HG03354 (cell line): ENCODE measurements at regions not wholly inside any gene's neighbourhood (a gene's known extent, or its start where the extent isn't known, plus 50 kb on each side); places are given as distances from the start of the nearest gene placed in this dataset.
"Not testable (repeated sequence)": the region's sequence is repeated elsewhere in the genome, so short reads cannot be mapped to it uniquely, and the experiment has no call there.

Experiments
- ATAC-seq: cut with Tn5 transposase; IDR thresholded peaks from one replicate; pipeline ENCODE4 v1.9.1; 2021; ENCODE audit warnings: mild to moderate bottlenecking; ENCODE audit not compliant: unreplicated experiment, poor library complexity, severe bottlenecking

DNA sequence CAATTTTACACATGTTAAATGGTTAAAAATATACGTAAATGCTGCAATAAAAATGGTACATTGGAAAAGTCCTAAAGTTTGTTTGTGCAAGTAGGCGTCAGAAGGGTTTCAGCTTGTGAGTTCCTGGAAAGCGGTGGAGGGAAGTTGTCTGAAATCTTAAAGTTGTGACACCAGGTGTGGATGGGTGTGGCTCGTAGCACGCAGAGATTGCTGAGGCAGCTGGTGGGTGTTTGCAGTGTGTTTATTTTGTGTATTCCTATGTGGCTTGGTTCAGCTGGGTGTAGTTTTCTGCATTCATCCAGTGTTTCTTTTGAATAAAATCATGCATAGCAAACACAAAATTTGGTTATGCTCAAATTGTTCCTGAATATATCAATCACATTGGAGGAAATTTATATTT lies 136.8 kb upstream of the TBX3 start:
- no peak for ATAC-seq

DNA sequence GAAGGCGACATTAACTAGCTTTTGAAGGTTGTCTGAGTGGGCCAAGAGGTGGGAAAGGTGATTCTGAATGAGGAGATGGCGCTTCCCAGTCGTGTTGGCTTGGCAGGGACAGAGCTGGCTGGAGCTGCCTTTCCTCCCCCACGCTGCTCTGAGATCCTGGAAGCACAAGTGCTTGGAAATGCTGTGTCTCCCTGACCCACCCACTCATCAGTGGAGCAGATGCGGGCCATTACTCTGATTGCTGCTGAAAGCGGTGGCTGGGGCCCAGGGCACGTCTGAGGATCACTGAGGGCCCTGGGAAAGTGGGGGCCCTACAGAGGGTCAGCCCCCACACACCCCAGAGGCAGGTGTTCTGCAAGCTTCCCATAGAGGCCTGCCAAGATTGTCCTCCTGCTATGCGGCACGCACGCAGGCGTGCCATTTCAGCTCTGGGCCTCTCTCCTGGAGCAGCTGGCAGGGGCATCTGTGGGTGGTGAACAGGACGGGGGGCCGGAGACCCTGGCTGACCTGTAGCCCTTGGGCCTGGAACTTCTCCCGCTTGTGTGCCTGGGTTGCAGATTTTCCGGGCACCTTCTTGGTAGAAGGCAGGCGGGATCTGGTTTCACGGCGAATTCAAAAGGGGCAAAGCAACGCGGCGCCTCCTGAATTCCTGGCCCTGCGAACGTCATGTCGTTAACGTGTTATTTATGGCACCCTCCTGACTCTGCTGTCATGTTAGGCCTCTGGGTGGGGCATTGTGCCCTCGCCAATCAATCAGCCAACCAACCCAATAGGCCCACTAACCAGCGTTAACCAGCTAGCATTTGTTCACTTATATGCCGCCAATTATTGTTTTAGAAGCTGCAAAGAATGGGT lies 133.8 kb upstream of the TBX3 start:
- no peak for ATAC-seq

DNA sequence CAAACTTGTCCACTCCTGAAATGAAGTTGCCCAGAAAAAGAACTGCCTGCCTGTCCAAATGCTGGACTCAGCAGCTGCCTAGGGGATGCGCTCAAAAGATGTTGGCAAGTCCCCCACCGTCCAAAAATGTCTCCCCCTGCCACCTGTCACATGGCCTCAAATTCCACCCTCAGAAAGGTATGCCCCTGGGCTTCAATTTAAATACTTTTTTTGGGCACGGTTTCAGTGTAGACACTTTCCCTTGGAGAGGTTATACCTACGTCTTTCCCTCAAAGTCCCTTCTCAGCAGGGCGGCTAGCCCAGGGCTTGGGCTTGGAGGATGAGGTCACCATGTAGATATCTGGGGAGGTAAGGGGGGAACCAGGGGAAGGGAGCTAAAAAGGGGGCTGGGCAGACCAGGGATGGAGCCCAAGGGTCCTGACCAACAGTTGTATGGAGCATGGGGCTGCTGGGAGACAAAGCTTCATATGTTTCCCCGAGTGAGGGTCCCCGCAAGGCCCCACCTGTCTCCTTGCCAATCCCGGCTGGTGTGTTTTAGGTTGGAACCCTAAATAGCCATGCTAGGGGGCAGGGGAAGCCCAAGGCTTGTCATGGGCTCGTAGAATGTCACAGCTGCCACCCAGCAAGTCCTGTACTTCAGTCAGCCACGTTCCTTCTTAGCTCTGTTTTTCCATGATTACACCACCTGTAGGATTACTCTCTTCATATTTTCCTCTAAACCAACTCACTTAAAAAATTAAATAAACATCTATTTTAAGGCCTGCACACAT lies 131.2 kb upstream of the TBX3 start:
- no peak for ATAC-seq

DNA sequence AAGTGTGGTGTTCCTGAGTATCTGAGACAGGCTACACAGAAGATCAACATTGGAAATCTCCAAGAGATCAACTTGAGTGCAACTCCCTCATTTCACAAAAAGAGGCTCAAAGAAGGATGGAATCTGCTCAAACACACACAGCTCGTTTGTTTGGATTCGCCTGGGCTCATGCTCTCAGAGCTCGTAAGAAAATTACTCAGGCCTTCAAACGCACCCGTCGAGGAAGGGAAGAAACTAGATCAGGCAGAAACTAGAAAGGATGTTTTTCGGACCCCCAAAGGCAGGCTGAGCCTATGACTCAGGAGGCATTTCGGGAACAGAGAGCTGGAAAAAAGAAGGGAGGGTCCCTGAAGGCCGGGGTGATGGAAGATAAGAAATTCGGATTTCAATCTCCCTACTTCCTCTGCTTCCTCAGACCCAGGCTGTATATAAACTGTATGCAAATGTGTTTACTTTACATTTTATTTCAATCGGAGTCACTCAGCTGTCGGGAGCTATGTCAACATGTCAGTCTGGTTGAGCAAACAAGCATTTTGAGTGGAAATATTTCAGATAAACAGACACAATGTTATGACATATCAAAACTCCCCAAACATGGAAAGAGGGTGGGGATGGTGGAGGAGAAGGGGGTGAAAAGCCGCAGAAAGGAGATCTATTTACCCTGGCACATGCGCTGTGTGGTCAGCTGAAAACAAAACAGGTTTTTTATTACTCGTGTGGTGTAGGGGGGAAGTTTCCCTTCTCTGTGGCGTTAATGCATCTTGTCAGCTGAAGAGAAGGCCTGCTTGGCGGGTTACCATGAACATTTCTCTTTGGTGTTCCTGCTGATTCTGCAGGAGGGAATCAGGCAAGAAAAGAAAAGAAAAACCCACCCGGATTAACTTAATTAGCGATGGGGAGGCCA lies 129.1 kb upstream of the TBX3 start:
- ATAC-seq = no peak

DNA sequence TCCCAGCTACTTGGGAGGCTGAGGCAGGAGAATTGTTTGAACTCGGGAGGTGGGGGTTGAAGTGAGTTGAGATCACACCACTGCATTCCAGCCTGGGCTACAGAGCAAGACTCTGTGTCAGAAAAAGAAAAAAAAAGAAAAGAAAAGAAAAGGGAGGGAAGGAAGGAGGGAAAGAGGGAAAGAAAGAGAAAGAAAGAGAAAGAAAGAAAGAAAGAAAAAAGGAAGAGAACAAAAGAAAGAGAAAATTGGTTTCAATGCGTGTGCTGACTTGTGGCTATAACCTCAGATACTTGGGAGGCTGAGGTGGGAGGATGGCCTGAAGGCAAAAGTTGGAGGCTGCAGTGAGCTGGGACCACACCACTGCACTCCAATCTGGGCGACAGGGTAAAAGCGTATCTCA lies 128.4 kb upstream of the TBX3 start:
- no peak for ATAC-seq

DNA sequence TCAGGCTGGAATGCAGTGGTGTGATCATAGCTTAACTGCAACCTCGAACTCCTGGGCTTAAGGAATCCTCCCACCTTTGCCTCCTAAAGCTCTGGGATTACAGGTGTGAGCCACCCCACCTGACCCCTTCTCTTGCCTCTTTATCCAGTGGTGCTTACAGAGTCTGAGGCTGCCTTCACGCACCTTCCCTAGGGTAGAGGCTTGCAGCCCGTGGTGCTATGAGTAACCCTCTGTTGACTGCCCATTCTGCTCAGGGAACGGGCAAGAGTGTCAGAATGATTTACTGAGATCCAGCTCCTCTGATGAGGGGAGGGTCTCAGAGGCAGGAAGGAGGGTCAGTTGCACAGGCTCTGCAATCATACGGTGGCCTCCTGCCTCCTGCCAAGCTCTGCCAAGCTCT lies 125.1 kb upstream of the TBX3 start:
- no peak for ATAC-seq

DNA sequence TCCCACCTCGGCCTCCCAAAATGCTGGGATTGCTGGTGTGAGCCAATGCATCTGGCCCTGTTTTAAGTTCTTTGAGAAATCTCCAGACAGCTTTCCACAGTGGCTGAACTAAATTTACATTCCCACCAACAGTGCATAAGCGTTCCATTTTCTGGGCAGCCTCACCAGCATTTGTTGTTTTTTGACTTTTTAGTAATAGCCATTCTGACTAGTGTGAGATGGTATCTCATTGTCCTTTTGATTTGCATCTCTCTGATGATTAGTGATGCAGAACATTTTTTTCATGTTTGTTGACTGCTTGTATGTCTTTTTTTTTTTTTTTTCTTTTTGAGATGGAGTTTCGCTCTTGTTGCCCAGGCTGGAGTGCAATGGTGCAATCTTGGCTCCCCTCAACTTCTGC lies 117.4 kb upstream of the TBX3 start:
- not testable (repeated sequence) for ATAC-seq

DNA sequence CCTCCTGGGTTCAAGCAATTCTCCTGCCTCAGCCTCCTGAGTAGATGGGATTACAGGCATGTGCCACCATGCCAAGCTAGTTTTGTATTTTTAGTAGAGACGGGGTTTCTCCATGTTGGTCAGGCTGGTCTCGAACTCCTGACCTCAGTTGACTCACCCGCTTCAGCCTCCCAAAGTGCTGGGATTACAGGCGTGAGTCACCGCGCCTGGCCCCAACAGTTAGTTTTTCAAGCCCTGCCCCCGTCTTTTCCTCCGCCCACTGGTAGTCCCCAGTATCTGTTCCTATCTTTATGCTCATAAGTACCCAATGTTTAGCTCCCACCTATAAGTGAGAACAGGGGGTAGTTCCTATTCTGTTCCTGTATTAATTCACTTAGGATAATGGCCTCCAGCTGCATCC lies 116.6 kb upstream of the TBX3 start:
- not testable (repeated sequence) for ATAC-seq

DNA sequence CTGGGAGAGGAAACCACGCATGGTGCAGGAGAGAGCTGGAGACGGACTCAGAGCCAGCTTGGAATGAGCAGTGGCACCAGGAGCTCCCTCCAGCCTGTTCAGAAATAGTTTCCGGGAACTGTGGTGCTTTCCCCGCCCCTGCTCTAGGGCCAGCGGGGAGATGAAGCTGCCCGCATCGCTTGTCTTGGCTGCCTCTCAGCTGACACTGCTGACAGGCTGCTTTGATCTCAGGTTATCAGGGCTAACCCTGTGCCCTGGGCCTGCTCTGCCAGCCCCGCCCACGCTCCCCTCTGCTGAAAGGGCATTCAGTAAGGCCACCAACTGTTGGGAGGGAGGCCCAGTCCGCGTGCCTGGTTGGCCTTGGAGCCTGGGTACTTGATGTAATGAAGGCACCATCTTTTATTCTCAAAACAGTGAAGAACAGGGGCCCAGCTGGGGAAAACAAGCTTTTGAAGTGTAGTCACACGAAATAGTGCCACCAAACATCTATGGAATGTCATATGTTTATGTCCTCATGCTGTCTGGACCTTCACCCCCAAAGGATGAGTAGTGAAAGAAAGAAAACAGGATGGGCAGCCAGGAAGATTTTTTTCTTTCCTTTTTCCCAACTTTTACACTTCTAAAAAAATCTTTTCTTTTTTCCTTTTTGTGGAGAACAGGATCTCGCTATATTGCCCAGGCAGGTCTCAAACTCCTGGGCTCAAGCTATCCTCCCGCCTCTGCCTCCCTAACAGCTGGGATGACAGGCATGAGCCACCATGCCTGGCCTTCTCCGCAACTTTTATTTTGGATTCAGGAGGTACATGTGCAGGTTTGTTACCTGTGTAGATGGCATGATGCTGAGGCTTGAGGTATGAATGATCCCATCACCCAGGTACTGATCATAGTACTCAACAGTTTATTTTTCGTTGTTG lies 115.9 kb upstream of the TBX3 start:
- no peak for ATAC-seq

DNA sequence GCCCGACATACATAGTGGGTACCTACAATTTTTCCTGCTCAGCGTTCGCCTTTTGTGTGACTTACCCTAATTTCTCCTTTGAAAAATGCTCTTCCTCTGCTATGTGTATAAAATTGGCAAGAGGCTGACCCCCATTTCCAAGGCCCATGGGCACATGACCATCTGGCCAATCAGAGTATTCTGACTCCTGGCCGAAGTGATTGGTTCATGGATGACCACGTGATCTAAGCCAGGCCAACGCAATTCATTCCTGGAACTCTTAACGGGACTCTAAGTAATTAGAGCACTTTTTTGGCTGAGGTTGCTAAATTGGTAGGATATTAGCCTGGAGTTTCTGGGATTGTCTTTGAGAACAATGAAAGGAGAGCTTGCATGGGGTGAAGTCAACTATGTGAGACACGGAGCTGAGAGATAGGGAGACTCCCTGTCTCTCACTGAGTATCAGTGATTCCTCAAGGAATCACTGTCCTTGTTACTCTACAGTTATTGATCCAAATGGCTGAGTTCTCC lies 110.1 kb upstream of the TBX3 start:
- no peak for ATAC-seq

DNA sequence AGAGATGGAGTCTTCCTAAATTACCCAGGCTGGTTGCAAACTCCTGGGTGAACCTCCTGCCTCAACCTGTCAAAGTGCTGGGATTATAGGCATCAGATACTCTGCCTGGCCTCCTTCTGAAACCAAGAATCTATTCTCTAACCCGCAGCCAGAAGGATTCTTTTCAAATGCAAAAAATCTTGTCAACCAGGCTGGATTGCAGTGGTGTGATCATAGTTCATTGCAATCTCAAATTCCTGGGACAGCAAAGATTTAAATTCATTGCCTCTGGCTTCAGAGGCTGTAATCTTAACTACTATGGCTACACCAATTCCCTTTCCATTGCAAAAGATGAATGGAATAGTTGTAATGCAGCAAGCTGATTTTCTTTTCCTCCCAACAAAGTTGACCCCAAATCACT lies 106.3 kb upstream of the TBX3 start:
- ATAC-seq = no peak

DNA sequence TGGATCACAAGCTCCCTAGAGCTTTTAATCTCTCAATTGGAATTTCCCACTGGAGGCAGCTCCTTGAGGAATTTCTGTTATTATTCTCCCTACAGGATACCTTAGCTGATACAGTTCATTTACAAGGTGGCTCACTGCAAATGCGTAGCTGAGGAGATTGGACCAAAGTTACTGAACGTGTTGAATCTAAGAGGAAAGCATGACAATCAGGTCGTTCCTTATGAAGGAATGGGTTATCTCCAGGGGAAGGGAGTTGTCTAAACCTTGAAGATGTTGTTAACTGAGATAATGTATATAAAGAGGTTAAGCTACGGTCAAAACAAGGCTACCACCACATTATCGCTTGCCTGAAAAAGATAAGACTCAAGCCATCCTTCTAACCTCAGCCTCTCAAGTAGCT lies 105.8 kb upstream of the TBX3 start:
- no peak for ATAC-seq

DNA sequence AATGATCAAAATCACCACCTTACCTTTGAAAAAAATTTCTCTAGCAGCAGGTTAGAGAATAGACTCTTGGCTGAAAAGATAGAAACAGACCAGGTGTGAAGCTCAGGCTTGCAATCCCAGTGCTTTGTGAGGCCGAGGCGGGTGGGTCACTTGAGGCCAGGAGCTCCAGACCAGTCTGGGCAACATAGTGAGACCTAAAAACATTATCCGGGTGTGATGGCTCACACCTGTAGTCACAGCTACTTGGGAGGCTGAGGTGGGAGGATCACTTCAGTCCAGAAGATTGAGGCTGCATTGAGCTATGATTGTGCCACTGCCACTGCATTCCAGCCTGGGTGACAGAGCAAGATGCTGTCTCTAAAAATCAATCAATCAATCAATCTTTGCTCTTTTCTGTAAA lies 105.3 kb upstream of the TBX3 start:
- ATAC-seq = no peak

DNA sequence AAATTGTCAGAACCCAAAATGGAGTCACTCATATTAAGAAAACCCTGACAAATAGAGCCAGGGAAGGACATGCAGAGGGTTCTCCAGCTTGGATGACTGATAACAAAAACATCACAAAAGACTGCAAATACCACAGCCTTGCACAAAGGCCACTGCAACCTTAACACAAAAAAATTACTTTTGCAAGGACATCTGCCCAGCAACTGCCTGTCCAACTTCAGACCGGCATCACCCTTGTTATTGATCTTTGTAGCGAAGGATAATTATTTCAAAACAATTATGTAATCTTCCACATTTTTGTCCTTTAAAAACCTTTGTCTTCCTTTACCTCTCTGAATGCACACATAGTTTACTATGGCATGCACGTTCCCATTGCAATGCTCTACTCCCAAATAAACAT lies 100.6 kb upstream of the TBX3 start:
- ATAC-seq = no peak

DNA sequence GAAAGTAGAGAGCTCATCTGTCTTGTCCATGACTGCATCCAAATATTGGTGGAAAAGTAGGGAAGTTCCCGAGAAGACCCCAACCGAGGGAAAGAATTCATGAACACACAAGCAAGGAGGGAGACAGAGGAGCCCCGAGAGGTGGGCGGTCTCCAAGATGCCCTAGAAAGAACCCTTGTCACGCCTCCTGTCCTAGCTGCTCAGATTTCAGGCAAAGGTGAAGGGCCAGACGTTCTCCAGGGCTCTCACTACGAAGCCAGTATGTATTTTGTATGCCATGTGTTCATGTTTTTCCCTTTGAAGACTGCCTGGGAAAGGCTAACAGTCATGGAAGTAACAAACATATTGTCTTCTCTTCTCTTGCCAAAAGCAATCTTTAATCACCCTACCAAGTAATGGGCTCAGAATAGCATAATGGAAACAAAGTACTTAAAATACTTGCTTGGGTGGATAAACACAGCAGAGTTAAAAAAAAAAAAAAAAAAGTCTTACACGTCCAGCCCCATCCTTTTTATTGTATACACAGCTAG lies 99.2 kb upstream of the TBX3 start:
- no peak for ATAC-seq

DNA sequence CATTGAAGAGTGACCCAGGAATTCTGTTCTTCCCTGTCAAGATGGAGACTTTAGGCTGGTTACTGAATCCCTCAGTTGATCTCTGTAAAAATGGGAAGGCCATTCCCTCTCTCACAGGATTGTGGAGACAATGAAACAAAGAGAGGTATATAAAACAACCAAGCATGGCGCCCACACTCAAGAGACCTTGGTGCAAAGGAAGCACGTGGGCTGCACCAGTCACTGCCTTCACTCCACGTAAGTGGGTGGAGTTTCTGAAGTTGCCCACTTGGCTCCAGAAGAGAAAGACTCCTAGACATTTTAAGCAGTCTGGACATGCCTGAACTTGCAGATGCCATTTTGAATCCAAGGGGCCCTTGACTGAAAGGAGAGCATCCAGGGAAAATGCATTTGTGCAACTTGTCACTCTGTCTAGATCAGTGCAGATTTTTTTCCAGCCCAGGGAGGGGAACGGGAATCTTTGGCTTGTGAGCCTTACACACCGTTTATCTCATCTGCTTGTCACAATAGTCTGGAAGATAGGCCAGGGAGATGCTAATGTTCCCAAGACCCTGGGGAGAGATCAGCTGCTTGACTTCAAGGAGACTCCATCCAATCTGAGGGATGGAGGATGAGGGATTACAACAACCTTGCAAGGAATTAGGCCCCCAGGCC lies 96.9 kb upstream of the TBX3 start:
- no peak for ATAC-seq

DNA sequence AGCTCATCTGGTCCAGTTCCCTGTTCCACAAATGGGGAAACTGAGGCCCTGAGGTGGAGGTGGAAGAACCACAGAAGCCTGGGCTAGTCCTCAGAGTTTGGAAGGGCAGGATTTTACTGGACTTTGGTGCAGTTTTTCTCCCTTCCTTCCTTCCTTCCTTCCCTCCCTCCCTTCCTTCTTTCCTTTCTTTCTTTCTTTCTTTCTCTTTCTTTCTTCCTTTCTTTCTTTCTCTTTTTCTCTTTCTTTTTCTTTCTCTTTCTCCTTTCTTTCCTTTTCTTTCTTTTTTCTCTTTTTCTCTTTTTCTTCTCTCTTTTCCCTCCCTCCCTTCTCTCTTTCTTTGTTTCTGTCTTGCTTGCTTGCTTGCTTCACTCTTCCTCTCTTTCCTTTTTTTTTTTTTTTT lies 95.7 kb upstream of the TBX3 start:
- ATAC-seq = no peak

DNA sequence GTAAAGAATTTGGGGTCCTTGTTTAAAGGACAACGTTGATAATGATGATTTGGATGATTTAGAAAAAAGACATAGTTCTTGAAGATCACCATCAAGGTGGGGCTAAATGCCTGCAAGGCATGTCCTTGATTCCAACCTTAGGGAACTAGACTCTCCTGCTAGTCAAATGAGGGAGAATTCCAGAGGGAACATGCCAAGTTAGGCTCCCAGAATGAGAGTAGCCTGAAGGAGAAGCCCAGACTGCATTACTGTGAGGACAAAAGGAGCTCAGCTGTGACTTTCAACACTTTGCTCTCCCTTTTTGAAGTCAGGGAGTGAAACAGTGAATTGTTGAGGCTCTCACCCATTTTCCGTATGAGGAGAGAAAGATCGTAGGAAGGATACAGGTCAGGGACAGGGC lies 95.2 kb upstream of the TBX3 start:
- ATAC-seq = no peak
